D341Med (cell line): ENCODE measurements at regions not wholly inside any gene's neighbourhood (a gene's known extent, or its start where the extent isn't known, plus 50 kb on each side); places are given as distances from the start of the nearest gene placed in this dataset.

Source experiments
- DNase-seq: peaks from one replicate; pipeline ENCODE4 v3.0.0; 2012; ENCODE audit warnings: low spot score

DNA sequence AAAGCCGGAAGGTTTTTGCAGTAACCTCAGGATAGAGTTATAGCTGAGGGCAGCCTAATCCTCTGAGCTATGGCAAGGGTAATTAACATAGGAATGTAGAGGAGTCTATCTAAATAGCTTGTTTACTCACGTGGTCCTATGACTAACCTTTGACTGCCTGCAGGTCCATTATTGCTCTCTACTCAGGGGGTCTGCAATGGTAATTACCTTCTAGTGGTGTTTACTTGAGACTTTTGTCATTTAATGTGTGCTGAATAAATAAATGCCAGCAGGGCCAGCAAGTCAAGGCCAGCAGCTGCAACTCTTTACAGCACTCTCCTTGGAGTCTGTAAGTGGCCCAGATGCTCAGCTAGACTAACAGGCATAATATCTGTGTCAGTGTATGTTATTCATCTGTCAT is 212.7 kb upstream of the FMR1 start:
- no peak for DNase-seq

DNA sequence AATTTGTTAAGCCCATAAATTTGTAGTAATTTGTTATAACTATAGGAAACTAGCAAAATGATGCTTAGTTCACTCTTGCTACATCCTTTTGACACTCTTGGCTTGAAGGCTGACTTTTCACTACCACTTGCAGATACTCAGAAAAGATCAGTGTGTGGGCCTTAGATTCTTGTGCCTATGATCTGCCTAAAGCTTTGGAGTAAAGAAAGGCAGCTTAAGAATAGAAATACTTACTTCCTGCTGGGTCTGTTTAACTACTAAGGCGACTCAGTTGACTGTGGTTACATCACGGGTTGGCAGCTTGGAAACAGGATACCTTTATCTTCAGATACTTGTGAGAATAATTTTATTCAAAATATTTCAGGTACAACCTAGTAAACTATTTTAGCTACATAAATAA is 201.4 kb upstream of the FMR1 start:
- no peak for DNase-seq

DNA sequence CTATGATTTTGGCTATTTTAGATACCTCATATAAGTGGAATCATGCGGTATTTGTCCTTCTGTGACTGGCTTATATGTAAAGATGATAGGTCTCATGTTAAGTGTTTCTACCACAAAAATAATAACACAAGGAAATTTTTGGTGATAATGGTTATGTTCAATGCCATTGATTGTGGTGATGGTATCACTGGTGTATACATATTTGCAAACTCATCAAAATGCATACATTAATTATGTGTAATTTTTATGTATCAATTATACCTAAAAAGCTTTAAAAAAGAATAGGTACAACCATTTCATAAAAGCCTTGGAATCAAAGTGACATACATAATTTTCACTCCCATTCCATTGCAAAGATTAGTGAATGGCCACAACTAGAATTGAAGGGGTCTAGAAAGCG is 178.3 kb upstream of the FMR1 start:
- DNase-seq = no peak

DNA sequence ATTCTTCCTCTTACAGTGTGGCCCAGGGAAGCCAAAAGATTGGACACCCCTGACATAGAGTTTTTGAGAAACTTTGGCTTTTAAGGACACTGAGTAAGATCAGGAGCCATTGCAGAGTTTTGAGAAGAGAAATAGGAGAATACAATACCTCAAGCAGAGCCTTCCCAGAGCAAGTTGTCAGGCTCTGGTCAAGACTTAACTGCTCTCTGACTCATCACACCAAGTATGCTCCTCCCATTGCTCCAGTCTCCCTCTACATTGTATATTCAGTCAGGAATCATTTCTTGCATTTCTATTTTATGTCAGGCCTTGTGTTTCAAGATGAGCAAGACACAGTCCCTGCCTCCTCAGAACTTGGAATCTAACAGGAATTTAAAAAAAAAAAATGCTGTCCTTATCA is 176.4 kb upstream of the FMR1 start:
- no peak for DNase-seq

DNA sequence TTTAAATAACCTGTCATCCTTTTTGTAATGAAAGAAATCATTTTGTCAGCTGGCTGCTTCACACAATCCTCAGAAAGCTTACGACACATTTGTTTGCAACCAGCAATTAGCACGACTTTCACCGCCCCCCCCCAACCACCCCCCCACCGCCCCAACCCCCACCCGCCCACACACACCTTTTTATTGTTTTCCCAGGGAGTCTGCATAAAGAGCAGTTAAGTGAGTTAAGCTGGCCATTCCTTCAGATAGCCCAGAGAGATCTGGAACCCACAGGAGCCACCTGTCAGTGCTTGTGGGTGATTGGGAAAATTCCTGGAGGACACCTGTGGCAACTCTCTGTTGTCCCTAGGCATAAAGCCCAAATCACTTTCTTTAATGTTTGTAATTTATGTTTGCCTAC is 175.7 kb upstream of the FMR1 start:
- no peak for DNase-seq

DNA sequence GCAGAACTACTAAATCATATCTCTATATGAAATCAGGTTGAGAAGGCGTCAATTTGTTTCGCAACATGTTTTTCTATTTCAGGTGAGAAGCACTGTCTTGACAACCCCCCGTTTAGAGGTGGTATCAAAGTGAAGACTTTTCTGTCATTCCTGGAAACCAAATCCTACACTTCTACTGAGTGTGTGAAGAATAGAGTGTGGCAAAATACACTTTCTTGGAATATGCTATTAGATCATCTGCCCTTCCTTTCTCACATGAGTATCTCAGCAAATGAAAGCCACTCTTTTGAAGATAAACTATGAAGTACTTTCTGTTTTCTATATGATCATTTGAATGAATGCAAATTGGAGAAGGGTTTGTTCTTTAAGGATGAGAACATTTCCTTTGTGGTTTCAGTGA is 174.0 kb upstream of the FMR1 start:
- DNase-seq = no peak

DNA sequence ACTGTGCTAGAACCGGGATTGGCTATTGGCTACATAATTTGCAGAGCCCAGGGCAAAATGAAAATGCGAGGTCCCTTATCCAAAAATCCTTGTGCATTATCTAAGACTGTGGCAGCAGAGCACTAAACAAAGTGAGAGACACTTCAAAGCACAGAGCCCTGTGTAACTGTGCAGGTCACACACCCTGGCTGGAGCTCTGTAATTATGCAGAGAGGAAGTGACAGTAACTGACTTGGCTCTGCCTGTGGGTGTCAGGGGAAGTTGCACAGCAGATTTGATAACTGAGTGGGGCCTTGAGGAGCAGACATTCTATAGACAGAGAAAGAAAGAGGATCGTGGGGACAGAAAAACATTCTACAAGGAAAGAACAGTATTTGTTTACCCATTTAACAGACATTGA is 173.5 kb upstream of the FMR1 start:
- no peak for DNase-seq

DNA sequence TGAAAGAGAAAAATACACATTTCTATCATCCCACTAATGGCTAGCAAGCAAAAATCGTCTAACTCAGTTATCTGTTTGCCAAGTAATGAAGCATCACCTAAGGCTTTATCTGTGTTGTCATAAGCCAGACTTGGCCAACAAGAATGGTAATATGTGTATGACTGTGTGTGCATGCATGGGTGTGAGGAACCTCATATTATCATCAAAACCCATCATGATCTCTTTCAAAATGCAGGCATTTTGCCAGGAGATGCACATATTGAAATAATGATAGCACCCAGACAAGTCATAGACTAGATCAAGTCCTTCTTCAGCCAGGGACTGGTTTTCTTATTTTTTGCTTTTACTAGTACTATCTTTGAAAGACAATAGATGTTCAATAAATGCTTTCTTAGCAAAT is 172.5 kb upstream of the FMR1 start:
- no peak for DNase-seq

DNA sequence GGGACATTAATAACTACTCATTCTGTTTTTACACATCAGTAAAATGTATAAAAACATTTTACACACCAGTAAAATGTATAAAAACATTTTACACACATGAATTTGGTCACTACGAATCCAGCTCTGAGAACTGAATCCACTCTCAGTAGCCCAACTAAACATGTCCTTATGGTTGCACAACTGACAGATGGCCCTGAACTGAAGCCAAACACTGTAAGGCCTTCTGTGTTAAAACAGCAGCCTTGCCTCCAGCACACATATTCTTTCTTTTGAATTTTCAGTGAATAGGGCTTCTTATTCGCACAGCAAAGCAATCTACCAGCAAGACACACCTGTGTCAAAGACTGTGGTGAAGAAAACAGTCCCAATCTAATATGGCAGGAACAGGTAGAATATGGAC is 169.9 kb upstream of the FMR1 start:
- DNase-seq = no peak

DNA sequence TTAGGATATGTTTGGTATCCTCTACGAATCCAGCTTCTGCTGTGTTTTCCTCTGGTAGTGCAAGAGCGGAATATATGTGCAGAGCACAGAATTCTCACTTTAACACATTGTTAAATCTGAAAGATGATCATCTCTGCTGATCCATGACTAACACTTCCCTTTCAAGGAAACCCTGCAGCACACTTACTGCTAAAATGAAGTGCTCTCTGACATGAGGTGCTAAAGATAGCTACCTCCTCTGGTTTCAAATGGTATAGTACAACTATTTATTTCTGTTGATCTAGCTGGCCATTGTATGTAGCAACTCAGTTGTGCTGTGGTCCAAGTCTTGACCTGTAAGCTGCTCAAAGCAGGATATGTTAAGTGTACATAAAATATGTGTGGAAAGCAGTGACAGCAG is 162.4 kb upstream of the FMR1 start:
- DNase-seq = no peak

DNA sequence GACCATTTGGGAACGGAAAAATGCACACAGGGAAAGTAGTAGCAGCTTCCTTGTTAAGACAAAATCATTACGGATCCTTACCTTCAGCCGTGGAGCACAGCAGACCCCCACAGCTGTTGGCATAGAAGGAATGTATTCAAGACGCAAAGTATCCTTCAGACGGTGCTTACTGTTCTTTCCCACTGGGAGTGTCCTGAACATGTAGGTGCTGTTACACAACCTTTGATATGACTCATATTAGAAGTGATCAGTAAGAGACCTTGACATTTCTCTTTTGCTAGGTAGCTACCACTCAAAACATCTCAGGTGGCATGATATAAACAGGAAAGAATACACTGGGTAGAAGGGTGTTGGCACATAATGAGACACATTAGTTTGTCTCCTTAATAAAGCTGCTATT is 154.0 kb upstream of the FMR1 start:
- DNase-seq = no peak

DNA sequence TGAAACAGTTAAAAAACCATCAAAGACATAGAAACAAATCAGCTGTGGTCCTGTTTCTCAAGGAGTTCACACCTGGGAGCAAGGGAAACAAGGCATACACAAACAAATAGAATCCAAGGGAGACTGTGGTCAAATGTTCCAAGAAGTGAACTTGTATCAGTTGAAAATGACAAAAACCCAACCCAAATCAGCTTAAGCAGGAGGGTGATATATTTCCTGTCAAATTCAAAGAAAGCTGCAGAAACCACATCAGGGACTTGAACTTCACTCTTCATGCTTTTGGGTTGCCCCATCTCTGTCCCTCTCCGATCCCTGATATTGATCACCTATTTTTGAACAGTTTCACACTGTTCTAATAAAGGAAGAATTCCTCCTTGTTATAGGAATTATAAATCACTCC is 148.6 kb upstream of the FMR1 start:
- no peak for DNase-seq

DNA sequence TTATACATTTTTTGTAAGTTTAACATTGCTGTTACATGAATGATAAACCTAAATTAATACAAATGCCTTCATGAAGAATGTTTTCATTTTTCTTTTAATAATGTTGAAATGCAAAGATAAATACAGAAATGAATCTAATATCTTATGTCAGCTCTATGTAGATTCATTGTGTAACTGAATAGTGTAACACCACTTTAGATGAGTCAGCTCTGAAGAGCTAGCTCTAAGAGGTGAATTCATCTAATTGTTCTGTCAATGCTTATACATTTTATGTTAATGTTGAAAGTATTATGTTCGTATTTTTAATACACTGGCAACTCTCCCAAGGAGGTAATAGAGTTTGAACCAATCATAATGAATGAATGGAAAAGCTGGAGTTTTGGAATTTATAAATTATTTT is 146.9 kb upstream of the FMR1 start:
- DNase-seq = no peak

DNA sequence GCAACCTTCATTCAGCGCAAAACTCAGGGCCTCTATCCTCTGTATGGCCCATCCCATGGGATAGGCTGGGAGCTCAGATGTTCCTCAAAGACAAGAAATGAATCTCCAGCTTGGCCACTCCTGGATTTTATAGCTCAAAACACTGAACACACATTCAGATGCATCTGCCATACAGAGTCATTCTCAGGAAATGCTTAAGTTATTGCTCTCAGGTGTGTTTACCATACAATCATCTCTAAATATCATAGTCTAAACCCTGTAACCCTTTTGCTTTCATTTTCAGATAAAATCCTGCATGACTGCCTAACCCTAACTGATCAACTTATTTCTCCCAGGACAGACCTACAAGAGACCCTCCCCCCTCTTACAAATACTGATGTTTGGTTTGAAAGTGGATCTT is 140.9 kb upstream of the FMR1 start:
- no peak for DNase-seq

DNA sequence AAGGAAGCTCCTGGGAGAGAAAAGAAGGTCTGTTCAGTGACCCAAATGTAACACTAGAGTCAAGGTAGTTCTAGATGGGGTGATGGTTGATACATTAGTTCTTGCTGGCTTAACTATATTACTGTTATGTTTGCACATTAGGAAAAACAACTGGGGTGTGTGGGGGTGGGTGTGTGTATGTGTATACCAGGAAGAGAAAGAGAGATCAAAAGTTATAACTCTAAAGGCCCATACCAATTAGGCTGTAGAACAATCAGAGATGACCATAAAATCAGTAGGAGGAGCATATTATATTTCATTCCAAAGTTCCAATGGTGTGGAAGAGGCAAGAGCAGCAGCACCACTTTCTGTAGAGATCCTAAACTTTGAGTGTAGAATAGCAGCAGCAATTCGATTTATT is 134.7 kb upstream of the FMR1 start:
- no peak for DNase-seq

DNA sequence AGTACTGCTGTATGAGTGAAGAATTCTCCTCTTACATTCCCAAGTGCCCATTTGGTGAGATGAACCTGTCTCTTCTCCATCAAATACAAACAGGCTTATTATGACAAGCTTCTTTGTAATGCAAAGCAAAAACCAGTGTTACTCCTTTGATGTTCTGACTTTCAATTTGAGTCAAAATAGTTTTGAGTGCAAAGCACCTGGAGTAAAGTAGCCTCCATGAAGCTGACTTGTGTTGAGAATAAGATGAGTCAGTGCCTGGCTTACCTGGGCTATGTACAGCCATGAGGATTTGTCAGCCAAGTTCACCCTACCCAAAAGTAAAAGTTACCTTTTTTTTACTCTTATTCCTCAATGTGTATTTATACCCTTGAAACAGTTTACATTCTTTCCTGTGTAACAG is 132.5 kb upstream of the FMR1 start:
- no peak for DNase-seq

DNA sequence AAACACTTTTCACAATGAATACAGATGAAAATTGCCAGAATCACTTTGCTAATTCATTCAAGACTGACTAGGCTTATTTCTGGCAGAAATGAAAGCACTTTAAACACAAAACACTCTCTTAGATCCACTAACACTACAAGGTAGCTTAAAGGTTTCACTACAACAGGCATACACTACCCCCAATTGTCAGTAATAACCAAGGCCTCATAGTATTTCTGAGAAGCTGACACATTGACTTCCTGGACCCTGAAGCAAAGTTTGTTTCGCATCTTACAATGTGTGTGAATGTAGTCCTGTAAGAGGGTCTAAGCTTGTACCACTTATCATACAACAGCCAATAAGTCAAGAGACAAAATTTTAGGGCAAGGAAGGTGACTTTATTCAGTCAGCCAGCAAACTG is 129.9 kb upstream of the FMR1 start:
- DNase-seq = no peak

DNA sequence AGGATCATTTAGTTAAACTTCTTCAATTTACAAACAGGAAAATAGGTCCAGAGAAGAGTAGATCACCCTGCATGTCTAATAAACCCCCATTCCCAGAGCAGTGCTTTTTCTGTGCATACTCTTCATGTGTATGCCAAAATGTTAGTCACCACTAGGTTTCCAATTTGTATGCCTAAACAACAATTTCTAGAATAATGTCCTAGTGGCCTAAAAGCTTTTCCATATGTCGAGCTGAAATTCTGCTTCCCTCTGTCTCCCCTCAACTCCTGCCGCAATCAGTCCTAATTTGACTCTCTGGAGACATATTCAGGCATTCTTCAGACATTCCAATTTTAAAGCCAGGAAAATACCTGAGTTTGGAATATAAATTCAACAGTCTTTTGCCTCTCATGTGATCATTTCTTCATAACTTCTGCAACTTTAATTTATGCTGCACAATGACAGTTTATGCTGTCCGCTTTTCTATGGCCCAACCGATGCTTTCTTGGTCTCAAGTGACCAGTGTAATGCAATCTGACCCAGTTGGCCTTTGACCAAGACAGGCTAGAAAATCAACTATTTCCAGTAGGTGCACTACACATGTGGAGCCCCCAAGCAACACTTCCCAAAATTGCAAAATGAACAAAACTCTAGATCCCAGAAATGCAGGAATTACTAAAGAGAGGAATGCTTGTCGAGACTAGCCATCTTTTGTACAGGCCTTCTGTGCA is 122.9 kb upstream of the FMR1 start:
- DNase-seq = no peak

DNA sequence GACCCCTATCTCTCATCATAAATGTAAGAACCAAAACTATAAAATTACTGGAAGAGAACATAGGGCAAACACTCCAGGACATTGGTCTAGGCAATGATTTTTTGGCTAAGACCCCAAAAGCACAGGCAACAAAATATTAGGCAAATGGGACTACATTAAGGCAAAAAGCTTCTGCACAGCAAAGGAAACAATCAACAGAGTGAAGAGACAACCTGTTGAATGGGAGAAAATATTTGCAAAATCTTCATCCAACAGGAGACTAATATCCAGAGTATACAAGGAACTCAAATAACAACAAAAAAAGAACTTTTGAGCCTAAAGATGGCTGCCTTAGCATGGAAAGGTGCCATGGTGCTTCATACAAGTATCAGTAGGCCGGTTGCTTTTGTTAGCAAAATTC is 111.1 kb upstream of the FMR1 start:
- no peak for DNase-seq

DNA sequence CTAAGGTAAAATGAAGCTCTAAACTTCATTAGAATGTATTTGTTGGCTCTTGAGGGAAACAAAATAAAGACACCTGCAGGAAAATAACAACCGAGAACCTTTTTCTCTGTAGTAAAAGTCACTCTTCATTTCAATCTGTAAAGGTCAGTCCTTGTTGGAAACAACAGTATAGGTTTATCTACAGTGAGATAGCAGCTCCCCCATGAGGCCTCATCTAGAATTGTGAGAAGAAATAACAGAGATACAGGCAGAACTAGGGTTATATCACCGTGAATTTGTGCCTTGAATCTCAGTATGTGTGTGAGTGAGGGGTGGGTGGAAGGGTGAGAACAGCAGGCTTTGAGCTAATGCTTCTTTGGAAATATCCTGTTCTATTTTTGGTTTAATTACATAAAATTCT is 107.8 kb upstream of the FMR1 start:
- DNase-seq = peak; percentile 32

DNA sequence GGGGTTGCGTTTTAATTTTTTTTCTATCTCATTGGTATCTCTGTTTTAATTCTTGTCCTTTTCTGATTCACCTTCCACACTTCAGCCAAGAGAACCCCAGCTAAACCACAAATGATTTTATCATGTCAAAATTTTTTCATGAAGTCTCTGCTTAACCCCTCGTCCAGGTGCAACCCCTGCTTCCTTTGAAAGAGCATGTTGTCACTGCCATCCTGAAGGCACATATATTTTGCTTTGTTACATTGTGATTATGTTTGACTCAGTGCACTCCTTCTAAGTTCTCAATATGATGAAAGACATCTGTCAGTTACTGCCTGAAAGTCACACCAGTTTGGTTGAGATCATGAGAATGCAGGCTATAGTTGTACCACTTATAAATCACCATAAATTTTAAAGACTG is 99.9 kb upstream of the FMR1 start:
- no peak for DNase-seq

DNA sequence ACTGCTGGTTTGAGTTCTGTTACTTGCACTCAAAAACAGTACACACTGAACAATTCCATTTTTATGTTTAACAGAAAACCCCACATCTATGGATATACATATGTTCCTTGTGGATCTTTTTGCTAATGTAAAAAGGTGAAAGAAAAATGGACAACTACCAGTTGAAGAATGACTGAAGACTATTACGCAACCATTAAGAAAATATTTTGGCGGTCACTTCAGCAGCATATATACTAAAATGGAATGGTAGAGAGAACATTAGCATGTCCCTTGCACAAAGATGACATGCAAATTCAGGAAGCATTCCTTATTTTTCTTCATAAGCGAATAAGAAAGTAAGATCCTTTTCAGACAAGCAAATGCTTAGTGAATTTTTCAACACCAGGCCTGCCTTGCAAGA is 84.6 kb upstream of the FMR1 start:
- no peak for DNase-seq

DNA sequence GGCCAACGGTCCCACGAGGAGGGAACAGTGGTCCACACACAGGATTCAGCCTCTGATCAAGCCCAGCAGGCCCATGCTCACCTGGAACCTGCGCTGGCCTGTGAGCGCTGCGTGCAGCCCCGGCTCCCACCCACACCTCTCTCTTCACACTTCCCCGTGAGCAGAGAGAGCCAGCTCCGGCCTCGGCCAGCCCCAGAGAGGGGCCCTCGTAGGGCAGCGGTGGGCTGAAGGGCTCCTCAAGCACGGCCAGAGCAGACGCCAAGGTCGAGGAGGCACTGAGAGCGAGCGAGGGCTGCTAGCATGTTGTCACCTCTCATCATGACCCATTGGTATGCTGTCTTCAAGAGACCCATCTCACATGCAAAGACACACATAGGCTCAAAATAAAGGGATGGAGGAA is 83.0 kb upstream of the FMR1 start:
- DNase-seq = no peak

DNA sequence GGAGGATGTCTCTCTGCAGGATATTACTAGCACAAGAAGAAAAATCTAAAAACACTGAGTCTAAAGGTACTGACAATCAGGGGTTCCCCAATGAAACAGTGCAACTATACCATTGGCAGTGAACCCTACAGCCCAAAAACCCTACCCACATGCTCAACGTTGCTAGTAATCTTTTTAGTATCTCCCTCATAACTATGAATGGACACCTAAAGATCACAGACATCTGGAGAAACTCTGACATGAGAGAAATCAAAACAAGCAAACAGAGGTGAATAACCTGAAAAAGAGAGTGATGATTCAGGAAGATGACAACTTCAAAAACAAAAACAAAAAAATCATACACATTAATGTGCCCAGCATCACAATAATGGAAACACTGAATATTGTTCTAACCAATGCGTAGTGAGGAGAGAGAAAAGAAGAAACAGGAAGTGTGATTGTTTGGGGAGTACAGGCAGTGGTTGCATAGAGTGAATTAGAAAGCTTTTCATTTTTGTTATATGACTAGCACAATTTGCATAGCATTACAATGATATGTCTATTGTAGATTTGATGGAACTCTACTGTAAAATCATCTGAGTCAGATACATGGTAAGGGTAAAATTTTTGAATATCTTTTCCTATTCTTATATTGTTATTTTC is 78.9 kb upstream of the FMR1 start:
- no peak for DNase-seq
